SU-DHL-6 (cell line): ENCODE measurements at regions not wholly inside any gene's neighbourhood (a gene's known extent, or its start where the extent isn't known, plus 50 kb on each side); places are given as distances from the start of the nearest gene placed in this dataset.

Source experiments
- H2AFZ ChIP-seq: fragments of 200-600 bp; sonication (generic); 2 replicates; pipeline ENCODE4 v1.6.1; 2014; ENCODE audit warnings: low read depth, mild to moderate bottlenecking, moderate library complexity, mixed read lengths, antibody characterized with exemption, low read length; ENCODE audit not compliant: severe bottlenecking
- H3F3A ChIP-seq: fragments of 200-600 bp; shearing (Covaris generic); 2 replicates; pipeline ENCODE4 v1.6.0; 2016; ENCODE audit warnings: antibody characterized with exemption, mild to moderate bottlenecking; ENCODE audit not compliant: insufficient read depth
- H3K27ac ChIP-seq: fragments of 200-600 bp; sonication (generic); 2 replicates; pipeline ENCODE4 v1.5.1; 2016; ENCODE audit warnings: low read depth, mild to moderate bottlenecking, low read length, moderate library complexity, mixed read lengths
- H3K27me3 ChIP-seq: fragments of 200-600 bp; sonication (generic), shearing (Covaris generic); 2 replicates; pipeline ENCODE4 v1.6.0; 2014; ENCODE audit warnings: mild to moderate bottlenecking, low read length
- H3K36me3 ChIP-seq: fragments of 200-600 bp; sonication (generic); 2 replicates; pipeline ENCODE4 v1.6.1; 2014; ENCODE audit warnings: mild to moderate bottlenecking, low read length, mixed read lengths
- H3K4me2 ChIP-seq: fragments of 300-600, 200-600 bp; shearing (Covaris generic), sonication (generic); 2 replicates; pipeline ENCODE4 v1.6.0; 2014; ENCODE audit warnings: low read length, low read depth, mild to moderate bottlenecking; ENCODE audit not compliant: poor library complexity, severe bottlenecking
- H3K4me3 ChIP-seq: fragments of 200-600 bp; sonication (generic); 2 replicates; pipeline ENCODE4 v1.5.1; 2014; ENCODE audit warnings: antibody characterized with exemption, low read length, mild to moderate bottlenecking, mixed read lengths; ENCODE audit not compliant: insufficient read depth, poor library complexity, severe bottlenecking
- H3K79me2 ChIP-seq: fragments of 200-600 bp; sonication (generic); 2 replicates; pipeline ENCODE4 v1.6.1; 2014; ENCODE audit warnings: mild to moderate bottlenecking, low read length, moderate library complexity; ENCODE audit not compliant: insufficient read depth
- H3K9ac ChIP-seq: fragments of 200-600 bp; sonication (generic); 2 replicates; pipeline ENCODE4 v1.7.0; 2014; ENCODE audit warnings: mild to moderate bottlenecking, low read length
- H3K9me2 ChIP-seq: fragments of 200-600 bp; sonication (generic); replicated peaks from 2 replicates; pipeline ENCODE4 v1.6.1; 2014; ENCODE audit warnings: low read length; ENCODE audit not compliant: insufficient read depth
- H3K9me3 ChIP-seq: fragments of 200-600 bp; sonication (generic); 2 replicates; pipeline ENCODE4 v1.6.1; 2014; ENCODE audit warnings: low read length, mixed read lengths; ENCODE audit not compliant: insufficient read depth
- H4K20me1 ChIP-seq: fragments of 200-600 bp; sonication (generic); 2 replicates; pipeline ENCODE4 v1.6.1; 2014; ENCODE audit warnings: low read depth, mild to moderate bottlenecking, antibody characterized with exemption, low read length, moderate library complexity, mixed read lengths
- CTCF ChIP-seq: fragments of 200-600 bp; sonication (generic); IDR thresholded peaks from one replicate; pipeline ENCODE4 v1.5.1; 2017; ENCODE audit warnings: antibody characterized with exemption, mild to moderate bottlenecking, low read length, moderate library complexity; ENCODE audit not compliant: insufficient read depth, poor library complexity, severe bottlenecking
- EZH2phosphoT487 ChIP-seq: fragments of 200-600 bp; sonication (generic), shearing (Covaris generic); conservative IDR thresholded peaks from 2 replicates; pipeline ENCODE4 v1.6.1; 2018; ENCODE audit warnings: mild to moderate bottlenecking, antibody characterized with exemption, low read length, moderate library complexity, mixed read lengths

DNA sequence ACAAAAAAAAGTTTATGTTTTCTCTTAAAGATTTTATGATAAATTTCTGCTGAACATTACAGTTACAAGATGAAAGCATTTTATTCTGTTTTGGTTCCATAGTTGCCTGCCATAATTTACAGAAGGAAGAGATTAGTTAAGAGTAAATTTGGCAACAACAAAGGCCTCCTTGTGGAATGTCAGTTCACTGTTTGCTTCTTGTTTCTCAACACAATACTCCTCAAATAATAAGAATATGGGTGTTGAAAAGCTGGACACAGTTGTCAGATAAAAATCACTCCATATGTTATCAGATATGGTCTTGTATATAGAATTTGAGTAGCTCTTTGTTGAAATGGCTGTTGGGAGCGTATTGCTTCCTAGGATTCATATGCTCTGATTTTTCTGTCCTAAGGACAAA, 359.5 kb downstream of the CPS1 start:
- TF ChIP-seq EZH2phosphoT487 = no peak
- TF ChIP-seq CTCF = no peak
- Histone ChIP-seq H3K9me2 (no peaks in the 10 kb centered on the region), H3K79me2 (no peaks in the 10 kb centered on the region), H3K9ac (no peak overlapping the region), H3K36me3 (no peaks in the 10 kb centered on the region), H3K27ac (no peak overlapping the region), H3K9me3 (no peaks in the 10 kb centered on the region), H2AFZ (no peak overlapping the region), H3K27me3 (no peaks in the 10 kb centered on the region), H3K4me2 (no peak overlapping the region), H3F3A (no peaks in the 10 kb centered on the region), H4K20me1 (no peaks in the 10 kb centered on the region), H3K4me3 (no peak overlapping the region)

DNA sequence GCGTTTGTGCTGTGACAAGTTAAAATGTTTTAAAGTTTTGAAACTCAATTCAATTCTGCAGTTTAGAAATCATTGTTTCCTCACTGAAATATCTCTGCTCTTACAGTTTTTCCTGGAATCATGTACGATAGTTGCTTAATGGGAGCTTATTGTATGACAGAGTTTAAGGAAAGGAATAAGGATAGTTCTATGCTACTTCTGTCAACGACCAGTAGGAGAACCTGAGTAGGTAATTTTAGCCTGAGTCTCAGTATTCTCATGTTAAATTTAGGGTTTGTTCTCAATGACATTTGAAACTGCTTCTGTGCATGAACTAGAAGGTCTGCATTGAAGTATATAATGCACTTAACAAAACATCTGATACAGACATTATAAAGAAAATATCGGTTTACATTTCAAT, 361.1 kb downstream of the CPS1 start:
- Histone ChIP-seq H3K27me3 (no peaks in the 10 kb centered on the region), H3K36me3 (no peaks in the 10 kb centered on the region), H3K9ac (no peak overlapping the region), H3K4me2 (no peak overlapping the region), H3K4me3 (no peak overlapping the region), H4K20me1 (no peaks in the 10 kb centered on the region), H2AFZ (no peak overlapping the region), H3K9me3 (no peaks in the 10 kb centered on the region), H3K79me2 (no peaks in the 10 kb centered on the region), H3K27ac (no peak overlapping the region), H3K9me2 (no peaks in the 10 kb centered on the region), H3F3A (no peaks in the 10 kb centered on the region)
- no peak for TF ChIP-seq CTCF
- TF ChIP-seq EZH2phosphoT487 = no peak

DNA sequence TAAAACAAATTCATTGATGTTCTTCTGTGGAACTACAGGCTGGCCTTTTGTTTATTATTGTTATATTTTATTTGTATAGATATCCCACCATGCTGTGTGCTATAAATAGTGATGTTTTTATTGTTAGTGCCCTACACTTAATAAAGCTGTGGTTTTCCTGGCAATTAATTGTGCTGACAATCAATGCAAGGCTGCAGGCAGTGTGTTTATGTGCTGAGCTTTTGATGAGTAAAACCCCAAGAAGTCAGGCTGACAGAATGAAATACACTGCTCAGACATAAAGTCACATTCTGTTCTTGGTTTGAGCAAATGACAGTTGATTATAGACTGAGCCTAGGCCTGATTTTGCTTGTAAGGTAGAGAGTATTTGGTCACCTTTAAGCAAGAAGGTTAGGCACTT, 362.7 kb downstream of the CPS1 start:
- Histone ChIP-seq H3K9me3 (no peaks in the 10 kb centered on the region), H3K9ac (no peak overlapping the region), H3F3A (no peaks in the 10 kb centered on the region), H3K27me3 (no peaks in the 10 kb centered on the region), H3K9me2 (no peaks in the 10 kb centered on the region), H3K4me2 (no peak overlapping the region), H3K36me3 (no peaks in the 10 kb centered on the region), H3K4me3 (no peak overlapping the region), H3K27ac (no peak overlapping the region), H2AFZ (no peak overlapping the region), H4K20me1 (no peaks in the 10 kb centered on the region), H3K79me2 (no peaks in the 10 kb centered on the region)
- no peak for TF ChIP-seq EZH2phosphoT487
- no peak for TF ChIP-seq CTCF

- Histone ChIP-seq H3K79me2 (no peaks in the 10 kb centered on the region), H3F3A (no peaks in the 10 kb centered on the region), H3K27me3 (no peaks in the 10 kb centered on the region), H2AFZ (no peak overlapping the region), H3K36me3 (no peaks in the 10 kb centered on the region), H4K20me1 (no peaks in the 10 kb centered on the region), H3K9me3 (no peaks in the 10 kb centered on the region), H3K4me2 (no peak overlapping the region), H3K9me2 (no peaks in the 10 kb centered on the region; the same call in 1 of the 2 replicates), H3K4me3 (no peak overlapping the region), H3K27ac (no peak overlapping the region), H3K9ac (no peak overlapping the region)
- TF ChIP-seq EZH2phosphoT487 (no peak), CTCF (no peak)
These were observed 366.0 kb downstream of the CPS1 start for GRCh38 chr2:210922419-210922818.
